Mucosa of descending colon (tissue), 3 donors: ENCODE measurements at regions not wholly inside any gene's neighbourhood (a gene's known extent, or its start where the extent isn't known, plus 50 kb on each side); places are given as distances from the start of the nearest gene placed in this dataset.
"Not testable (repeated sequence)": the region's sequence is repeated elsewhere in the genome, so short reads cannot be mapped to it uniquely, and the experiment has no call there.

Experiments
- ATAC-seq: fragments of 200-7000 bp; cut with Tn5 transposase; one replicate; pipeline ENCODE4 v1.9.1; 2020; ENCODE audit warnings: mild to moderate bottlenecking, moderate library complexity
- DNase-seq, 3 donors: peaks; one replicate each; pipeline ENCODE4 v3.0.0-alpha.2; 2020
- H3K36me3 ChIP-seq: fragments of 200-600 bp; one replicate; pipeline ENCODE4 v1.8.0; 2021; ENCODE audit warnings: low read depth, mild to moderate bottlenecking
- H3K4me1 ChIP-seq: fragments of 200-600 bp; one replicate; pipeline ENCODE4 v1.8.0; 2021; ENCODE audit warnings: low read depth, mild to moderate bottlenecking
- H3K4me3 ChIP-seq: fragments of 200-600 bp; one replicate; pipeline ENCODE4 v1.8.0; 2021; ENCODE audit warnings: mild to moderate bottlenecking
- H3K9me3 ChIP-seq: fragments of 200-600 bp; one replicate; pipeline ENCODE4 v1.8.0; 2021; ENCODE audit warnings: mild to moderate bottlenecking
- intact Hi-C, 2 donors: fragments of 100-400 bp; cut with DNase I in 1 of 2; cut with micrococcal nuclease in 1 of 2; formaldehyde crosslinking; loops; one replicate each; pipeline versions ENCODE4 v1.11.0 to v1.11.1; 2022; cut with DNase I, micrococcal nuclease
- TF ChIP-seq, protein P1 (sequence below): fragments of 200-600 bp; IDR thresholded peaks from one replicate; pipeline ENCODE4 v1.8.0; 2022; ENCODE audit warnings: antibody characterized with exemption, mild to moderate bottlenecking
- donor health status: DM: no; HTN: no; CAD: no; lungs with moderate emphysema.
- donor health status: DM: no; HTN: no; CAD: no.
- donor health status: DM: no; HTN: yes; CAD: no.

DNA sequence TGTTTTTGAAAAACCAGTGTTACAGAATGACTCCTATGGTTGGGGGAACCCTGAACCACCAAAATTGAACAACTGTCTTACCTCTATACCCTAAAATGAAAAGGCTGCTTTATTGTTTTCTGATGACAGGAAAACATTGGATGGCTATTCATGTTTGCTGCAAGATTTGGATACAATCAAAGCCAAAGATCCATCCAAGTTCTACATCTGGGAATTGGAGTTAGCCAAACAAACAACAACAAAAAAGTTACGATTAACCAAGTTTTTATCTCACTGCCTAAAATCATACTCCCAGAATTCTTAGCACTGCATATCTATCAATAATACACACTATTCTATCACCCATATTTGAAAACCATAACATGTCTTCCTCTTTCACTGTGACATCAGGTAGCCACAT lies 349.7 kb upstream of the SLC7A11 start:
- Histone ChIP-seq H3K4me3 (no peak overlapping the region), H3K9me3 (no peaks in the 10 kb centered on the region), H3K36me3 (no peaks in the 10 kb centered on the region), H3K4me1 (no peaks in the 10 kb centered on the region)
- TF ChIP-seq, protein P1, sequence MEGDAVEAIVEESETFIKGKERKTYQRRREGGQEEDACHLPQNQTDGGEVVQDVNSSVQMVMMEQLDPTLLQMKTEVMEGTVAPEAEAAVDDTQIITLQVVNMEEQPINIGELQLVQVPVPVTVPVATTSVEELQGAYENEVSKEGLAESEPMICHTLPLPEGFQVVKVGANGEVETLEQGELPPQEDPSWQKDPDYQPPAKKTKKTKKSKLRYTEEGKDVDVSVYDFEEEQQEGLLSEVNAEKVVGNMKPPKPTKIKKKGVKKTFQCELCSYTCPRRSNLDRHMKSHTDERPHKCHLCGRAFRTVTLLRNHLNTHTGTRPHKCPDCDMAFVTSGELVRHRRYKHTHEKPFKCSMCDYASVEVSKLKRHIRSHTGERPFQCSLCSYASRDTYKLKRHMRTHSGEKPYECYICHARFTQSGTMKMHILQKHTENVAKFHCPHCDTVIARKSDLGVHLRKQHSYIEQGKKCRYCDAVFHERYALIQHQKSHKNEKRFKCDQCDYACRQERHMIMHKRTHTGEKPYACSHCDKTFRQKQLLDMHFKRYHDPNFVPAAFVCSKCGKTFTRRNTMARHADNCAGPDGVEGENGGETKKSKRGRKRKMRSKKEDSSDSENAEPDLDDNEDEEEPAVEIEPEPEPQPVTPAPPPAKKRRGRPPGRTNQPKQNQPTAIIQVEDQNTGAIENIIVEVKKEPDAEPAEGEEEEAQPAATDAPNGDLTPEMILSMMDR: no peak
- ATAC-seq (no peak), DNase-seq (no peak)
- intact Hi-C loops: no loop called here

DNA sequence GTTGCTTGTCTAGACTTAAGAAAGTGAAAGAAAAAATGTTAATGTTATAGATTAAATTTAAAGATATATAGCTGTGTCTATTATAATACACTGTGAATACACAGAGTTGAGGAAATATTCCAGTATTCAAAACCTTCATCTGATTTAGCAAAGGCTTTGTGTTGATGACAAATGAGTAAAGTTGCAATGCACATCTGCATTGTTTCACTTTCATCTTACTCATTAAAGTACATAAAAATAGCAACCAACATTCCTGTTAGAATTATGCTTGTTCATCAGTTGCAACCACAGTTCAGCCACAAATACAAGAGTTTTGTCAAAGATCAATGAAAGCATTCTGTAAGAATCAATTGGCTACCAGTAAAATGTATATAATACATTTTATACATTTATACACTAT lies 346.4 kb upstream of the SLC7A11 start:
- Histone ChIP-seq H3K4me3 (no peak overlapping the region), H3K36me3 (no peaks in the 10 kb centered on the region), H3K9me3 (no peaks in the 10 kb centered on the region), H3K4me1 (no peaks in the 10 kb centered on the region)
- intact Hi-C loops: no loop called here
- ATAC-seq: no peak
- TF ChIP-seq, protein P1: no peak
- DNase-seq: no peak

DNA sequence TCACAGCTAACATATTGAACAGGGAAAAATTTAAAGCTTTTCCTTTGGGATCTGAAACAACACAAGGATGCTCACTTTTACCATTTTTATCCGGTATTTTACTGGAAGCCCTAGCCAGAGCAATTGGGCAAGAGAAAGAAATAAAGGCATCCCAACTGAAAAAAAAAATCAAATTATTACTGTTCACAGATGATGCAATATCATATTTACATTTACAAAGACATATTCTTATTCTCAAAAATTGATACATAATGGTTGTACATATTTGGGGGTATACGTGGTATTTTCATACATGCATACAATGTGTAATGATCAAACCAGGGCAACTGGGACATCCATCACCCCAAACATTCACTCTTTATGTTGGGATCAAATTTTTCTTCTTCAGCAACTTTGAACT lies 337.0 kb upstream of the SLC7A11 start:
- Histone ChIP-seq H3K9me3 (no peaks in the 10 kb centered on the region), H3K4me1 (no peaks in the 10 kb centered on the region), H3K4me3 (no peak overlapping the region), H3K36me3 (no peaks in the 10 kb centered on the region)
- no peak for DNase-seq
- intact Hi-C loops: no loop called here
- no peak for ATAC-seq
- TF ChIP-seq, protein P1: no peak

DNA sequence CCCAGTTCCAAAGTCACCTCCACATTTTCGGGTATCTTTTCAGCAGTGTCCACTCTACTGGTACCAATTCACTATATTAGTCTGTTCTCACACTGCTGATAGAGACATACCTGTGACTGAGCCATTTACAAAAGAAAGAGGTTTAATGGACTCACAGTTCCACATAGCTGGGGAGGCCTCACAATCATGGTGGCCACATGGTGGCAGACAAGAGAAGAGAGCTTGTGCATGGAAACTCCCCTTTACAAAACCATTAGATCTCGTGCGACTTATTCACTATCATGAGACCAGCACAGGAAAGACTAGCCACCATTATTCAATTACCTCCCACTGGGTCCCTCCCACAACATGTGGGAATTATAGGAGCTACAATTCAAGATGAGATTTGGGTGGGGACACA lies 335.7 kb upstream of the SLC7A11 start:
- intact Hi-C loops: not testable (repeated sequence)

DNA sequence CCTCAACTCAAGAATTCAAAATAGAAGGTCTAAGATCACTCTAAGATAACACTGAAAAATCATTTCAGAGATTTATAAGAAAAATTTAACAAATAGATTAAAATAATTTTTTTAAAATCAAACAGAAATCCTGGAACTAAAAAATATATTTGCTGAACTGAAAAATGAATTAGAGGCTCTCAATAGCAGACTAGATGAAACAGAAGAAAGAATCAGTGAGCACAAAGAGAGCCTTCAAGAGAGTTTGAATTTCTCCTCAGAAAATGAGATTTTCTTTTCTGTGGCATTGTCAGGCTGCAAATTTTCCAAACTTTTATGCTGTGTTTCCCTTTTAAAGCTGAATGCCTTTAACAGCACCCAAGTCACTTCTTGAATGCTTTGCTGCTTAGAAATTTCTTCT lies 335.0 kb upstream of the SLC7A11 start:
- Histone ChIP-seq H3K9me3 (no peaks in the 10 kb centered on the region), H3K36me3 (no peaks in the 10 kb centered on the region), H3K4me3 (no peak overlapping the region), H3K4me1 (no peaks in the 10 kb centered on the region)
- no peak for DNase-seq
- TF ChIP-seq, protein P1: no peak
- intact Hi-C loops: no loop called here
- no peak for ATAC-seq

More for the DNA sequence above, 335.7 kb upstream of the SLC7A11 start:
- not testable (repeated sequence) for DNase-seq, H3K9me3 ChIP-seq, ATAC-seq, H3K4me1 ChIP-seq, H3K36me3 ChIP-seq, H3K4me3 ChIP-seq

DNA sequence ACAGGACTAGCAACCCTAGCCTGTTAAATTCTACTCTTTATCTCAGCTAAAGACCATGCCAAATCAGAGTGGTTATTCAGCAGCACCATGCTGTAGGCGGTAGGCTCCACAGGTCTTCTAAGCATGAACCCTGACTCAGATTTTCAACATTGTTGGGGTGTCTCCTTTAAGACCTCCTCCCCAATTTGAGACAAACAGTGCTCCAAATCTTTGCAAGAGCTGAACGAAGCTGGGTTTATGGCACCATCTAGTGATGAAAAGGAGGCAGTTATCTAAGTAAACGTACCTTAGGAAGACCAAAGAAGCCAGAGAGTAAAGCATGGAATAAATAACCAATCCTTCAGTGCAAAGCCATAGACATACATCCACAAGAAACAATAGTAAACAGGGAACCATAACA lies 334.5 kb upstream of the SLC7A11 start:
- no peaks in the 10 kb centered on the region for H3K4me1 ChIP-seq
- H3K36me3 ChIP-seq: no peaks in the 10 kb centered on the region
- no peaks in the 10 kb centered on the region for H3K9me3 ChIP-seq
- ATAC-seq: no peak
- DNase-seq: peak in 1 of 3 donors; percentile 3
- TF ChIP-seq, protein P1: no peak
- no peak overlapping the region for H3K4me3 ChIP-seq
- intact Hi-C loops: no loop called here
